GM18867 (cell line): ENCODE measurements at regions not wholly inside any gene's neighbourhood (a gene's known extent, or its start where the extent isn't known, plus 50 kb on each side); places are given as distances from the start of the nearest gene placed in this dataset.
"Not testable (repeated sequence)": the region's sequence is repeated elsewhere in the genome, so short reads cannot be mapped to it uniquely, and the experiment has no call there.

Experiments used
- ATAC-seq: cut with Tn5 transposase; IDR thresholded peaks from one replicate; pipeline ENCODE4 v1.9.1; 2021; ENCODE audit warnings: mild to moderate bottlenecking, moderate library complexity; ENCODE audit not compliant: unreplicated experiment

DNA sequence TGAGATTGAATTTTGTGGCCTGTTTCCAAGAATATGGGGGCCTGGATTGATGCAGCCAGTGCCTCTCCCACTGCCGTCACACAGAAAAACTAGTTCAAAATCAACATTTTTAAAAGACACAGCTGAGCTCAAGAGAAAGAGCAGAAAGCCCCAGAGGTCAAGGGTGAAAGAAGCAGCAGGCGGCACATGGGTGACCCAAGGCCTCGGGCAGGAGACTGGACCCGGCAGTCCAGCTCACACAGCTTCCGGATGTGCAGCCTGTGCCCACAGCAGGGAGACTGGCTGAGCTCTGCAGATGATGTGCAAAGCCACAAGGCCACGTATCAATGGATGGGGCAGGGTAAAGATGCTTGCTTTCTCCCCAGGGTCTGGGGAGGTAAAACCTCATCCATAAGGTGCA is 50.4 kb upstream of the RNF32 start:
- ATAC-seq = no peak

DNA sequence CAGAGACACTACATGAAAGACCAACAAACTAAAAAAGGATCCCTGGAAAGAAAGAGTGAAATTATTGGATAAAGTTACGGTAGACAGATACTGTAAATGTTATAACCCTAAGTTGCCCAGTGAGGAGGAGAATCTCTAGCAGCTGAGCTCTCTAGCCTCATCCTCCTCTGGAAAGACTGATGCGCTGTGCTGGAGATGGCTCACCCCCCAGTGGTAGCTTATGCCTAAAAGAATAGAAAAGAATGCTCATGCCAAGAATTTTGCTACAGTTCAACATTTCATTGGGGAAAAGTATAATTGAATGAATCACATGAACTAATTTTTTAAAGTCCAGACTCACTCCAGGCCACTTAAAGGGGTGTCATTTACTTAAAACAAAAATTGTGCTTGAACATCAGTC is 50.8 kb upstream of the RNF32 start:
- ATAC-seq = no peak

- ATAC-seq = no peak
Measured at GRCh38 chr7:156585926-156586325, 54.6 kb upstream of the RNF32 start.

DNA sequence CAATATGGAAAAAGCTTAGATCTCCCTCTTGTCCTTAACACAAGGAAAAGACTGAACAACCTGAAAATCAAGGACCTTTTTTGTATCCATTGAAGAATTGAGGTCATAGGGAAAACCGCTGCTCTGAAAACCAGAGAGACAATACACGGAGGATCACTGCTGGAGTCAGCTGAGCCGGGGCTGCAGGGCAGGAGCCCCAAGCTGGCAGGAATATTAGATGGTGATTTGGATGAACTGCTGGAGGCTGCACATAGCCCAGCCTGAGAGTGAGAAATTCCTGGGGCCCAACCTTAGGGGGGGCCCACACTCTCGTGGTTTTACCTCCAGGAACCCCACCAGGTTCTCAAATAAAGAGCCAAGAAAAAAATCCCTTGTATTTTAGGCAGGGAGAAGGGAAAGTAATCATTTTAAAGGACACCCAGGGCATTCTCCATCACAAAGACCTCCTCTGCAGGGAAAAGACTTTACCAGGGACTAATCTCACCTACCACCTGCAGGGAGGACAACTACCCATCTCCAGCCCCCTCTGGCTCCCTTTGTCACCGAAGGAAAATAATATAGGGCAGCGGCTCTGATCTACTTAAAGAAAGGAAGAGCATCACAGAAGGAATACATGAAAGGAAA is 55.4 kb upstream of the RNF32 start:
- no peak for ATAC-seq

DNA sequence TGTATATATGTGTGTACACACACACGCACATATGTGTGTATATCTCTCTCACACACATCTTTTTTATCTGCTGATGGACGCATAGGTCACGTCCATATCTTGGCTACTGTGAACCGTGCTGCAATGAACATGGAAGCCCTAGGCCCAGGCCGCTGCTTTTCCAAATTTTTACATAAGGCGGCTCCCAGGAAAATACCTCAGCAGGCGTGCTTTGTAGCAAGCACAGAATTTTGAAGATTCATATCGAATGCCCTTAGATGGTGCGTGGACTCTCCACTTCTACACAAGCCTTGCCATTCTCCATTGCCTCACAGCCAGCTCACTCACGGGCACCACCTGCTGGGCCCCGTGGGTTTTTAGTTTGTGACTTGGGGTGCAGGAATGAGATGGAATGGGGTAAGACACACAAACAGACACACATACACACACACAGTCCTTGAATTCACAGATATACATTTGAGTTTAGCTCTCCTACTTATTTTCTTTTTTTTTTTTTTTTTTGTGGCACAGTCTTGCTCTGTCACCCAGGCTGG is 57.9 kb upstream of the RNF32 start:
- ATAC-seq = no peak

DNA sequence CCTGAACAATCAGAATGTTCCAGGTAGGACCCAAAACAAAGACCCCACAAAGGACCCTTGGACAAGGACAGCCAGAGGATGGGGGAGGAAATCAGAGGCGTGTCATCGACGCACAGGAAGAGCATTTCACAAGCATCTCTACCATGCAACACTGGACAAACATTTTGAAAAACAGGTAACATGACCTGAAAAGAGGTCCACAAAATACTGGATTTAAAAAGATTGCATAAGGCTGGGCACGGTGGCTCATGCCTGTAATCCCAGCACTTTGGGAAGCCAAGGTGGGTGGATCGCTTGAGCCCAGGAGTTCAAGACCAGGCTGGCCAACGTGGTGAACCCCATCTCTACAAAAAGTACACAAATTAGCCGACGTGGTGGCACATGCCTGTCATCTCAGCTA is 60.5 kb upstream of the RNF32 start:
- ATAC-seq = no peak

DNA sequence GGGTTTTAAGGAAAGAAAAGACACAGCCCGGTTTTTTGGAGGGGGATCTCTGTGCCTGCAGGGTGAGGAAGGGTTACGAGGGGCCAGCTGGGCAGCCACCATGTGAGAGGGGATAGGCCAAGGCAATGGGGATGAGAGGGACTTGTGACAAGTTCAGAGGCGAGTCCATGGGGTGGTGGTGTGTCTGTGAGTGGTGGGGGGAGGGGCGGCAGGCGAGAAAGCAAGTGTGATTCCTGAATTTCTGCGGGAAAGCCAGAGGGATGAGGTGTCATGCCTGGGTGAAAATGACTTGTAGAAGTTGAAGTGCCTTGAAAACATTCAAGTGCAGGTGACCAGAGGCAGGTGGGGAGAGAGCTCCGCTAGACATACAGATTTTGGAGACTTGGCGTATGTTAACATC is 61.0 kb upstream of the RNF32 start:
- ATAC-seq = no peak

DNA sequence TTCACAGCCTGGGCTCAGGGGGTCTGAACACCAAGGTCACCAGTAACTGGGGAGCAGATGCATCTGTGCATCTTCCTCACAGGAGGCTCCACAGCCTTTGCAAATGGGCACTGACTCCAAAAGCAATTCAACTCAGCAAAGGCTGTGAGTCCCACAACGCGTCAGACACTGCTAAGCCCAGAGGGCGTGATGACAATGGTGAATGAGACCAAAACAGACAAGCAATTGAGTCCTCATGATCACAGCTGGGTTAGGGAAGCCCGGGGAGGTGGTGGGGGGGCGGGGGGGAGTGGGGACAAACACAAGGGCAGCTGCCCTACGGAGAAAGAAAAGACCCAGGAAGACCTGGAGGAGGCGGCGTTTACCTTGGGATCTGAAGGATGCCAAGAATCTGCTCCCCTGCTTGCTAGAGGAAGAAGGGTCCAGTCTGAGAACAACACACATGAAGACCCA is 61.6 kb upstream of the RNF32 start:
- ATAC-seq = no peak

- ATAC-seq = no peak
Measured at GRCh38 chr7:156578578-156578940, 62.0 kb upstream of the RNF32 start.

- ATAC-seq = no peak
Measured at GRCh38 chr7:156577645-156578577, 62.7 kb upstream of the RNF32 start.

- ATAC-seq = no peak
Measured at GRCh38 chr7:156576216-156577058, 64.1 kb upstream of the RNF32 start.

GRCh38 chr7:156568258-156568657 is 72.3 kb upstream of the RNF32 start:
- ATAC-seq = no peak

- ATAC-seq = no peak
Measured at GRCh38 chr7:156566812-156567549, 73.6 kb upstream of the RNF32 start.

- ATAC-seq = not testable (repeated sequence)
Measured at GRCh38 chr7:156565002-156565401, 75.6 kb upstream of the RNF32 start.

DNA sequence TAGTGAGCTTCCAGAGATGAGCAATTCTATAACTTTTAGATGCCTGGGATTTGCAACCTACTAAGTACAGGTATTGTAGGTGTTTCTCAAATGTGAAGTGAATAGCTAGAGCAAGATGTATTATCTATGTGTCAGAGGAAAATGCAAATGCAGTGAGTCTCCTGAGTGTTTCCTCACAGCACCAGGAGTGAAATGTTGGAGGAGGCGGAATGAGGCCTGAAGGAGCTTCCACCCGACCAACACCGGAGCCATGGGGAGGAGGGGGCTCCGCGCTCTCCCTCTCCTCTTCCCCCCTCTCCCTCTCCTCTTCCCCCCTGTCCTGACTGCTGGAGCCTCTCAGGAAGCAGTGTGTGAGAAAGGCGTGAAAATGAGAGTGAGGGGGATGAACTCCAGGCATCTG is 79.9 kb upstream of the RNF32 start:
- no peak for ATAC-seq

DNA sequence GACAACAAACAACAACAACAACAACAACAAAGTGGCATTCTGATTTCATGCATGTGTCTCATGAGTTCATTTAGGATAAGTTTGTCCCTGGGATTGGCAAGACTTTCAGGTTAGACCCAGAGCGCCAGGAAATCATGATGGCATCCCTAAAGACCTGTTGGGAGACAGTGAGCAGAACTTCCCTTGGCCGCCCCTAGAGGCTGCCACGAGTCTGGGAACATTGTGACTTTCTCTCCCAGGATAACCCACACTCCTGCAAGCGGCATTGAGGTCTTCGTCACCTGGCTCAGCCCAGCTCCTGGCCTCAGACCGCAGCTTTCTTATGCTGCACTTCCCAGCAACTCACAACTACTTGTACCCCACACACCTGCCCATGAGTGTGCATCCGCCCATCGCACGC is 80.5 kb upstream of the RNF32 start:
- ATAC-seq = no peak

GRCh38 chr7:156559001-156559400 is 81.6 kb upstream of the RNF32 start:
- ATAC-seq = no peak

GRCh38 chr7:156558198-156558597 is 82.4 kb upstream of the RNF32 start:
- ATAC-seq = no peak

GRCh38 chr7:156556083-156556482 is 84.5 kb upstream of the RNF32 start:
- no peak for ATAC-seq

GRCh38 chr7:156554488-156554887 is 86.1 kb upstream of the RNF32 start:
- no peak for ATAC-seq

GRCh38 chr7:156549636-156550035 is 90.9 kb upstream of the RNF32 start:
- ATAC-seq = no peak
